Hematopoietic multipotent progenitor cell treated with erythropoietin and hydrocortisone succinate and interleukin-3 and kit ligand, for 15 days (in vitro differentiated cells): ENCODE measurements at regions not wholly inside any gene's neighbourhood (a gene's known extent, or its start where the extent isn't known, plus 50 kb on each side); places are given as distances from the start of the nearest gene placed in this dataset.

Experiments
- DNase-seq: peaks from one replicate; pipeline ENCODE4 v3.0.0-alpha.2; 2015; ENCODE audit warnings: low spot score

- no peak for DNase-seq
Observed at GRCh38 chr1:224486801-224487583, 52.4 kb upstream of the WDR26 start.

- DNase-seq: no peak
Observed at GRCh38 chr1:224488806-224489499, 54.4 kb upstream of the WDR26 start.

GRCh38 chr1:224489534-224490365 is 55.2 kb upstream of the WDR26 start:
- DNase-seq: no peak

- DNase-seq: no peak
Observed at GRCh38 chr1:224490549-224491537, 56.2 kb upstream of the WDR26 start.

- no peak for DNase-seq
Observed at GRCh38 chr1:224492015-224492414, 57.4 kb upstream of the WDR26 start.

GRCh38 chr1:224492632-224493031 is 58.0 kb upstream of the WDR26 start:
- no peak for DNase-seq

GRCh38 chr1:224493269-224493668 is 58.7 kb upstream of the WDR26 start:
- DNase-seq: no peak

GRCh38 chr1:224494343-224494742 is 59.7 kb upstream of the WDR26 start:
- no peak for DNase-seq

GRCh38 chr1:224495866-224496265 is 61.3 kb upstream of the WDR26 start:
- no peak for DNase-seq

GRCh38 chr1:224496826-224497225 is 62.2 kb upstream of the WDR26 start:
- DNase-seq: no peak

- DNase-seq: no peak
Observed at GRCh38 chr1:224497714-224498573, 63.3 kb upstream of the WDR26 start.

- DNase-seq: no peak
Observed at GRCh38 chr1:224498574-224499170, 64.1 kb upstream of the WDR26 start.

GRCh38 chr1:224499204-224499603 is 64.6 kb upstream of the WDR26 start:
- DNase-seq: peak; percentile 81

- DNase-seq: peak; percentile 67
Observed at GRCh38 chr1:224500796-224501195, 66.2 kb upstream of the WDR26 start.

- DNase-seq: no peak
Observed at GRCh38 chr1:224501836-224502235, 67.2 kb upstream of the WDR26 start.

- DNase-seq: peak; percentile 79
Observed at GRCh38 chr1:224502459-224503160, 68.0 kb upstream of the WDR26 start.

GRCh38 chr1:224503161-224504118 is 68.8 kb upstream of the WDR26 start:
- DNase-seq: peak; percentile 99
